Femur (tissue), 1 donor: ENCODE measurements at regions not wholly inside any gene's neighbourhood (a gene's known extent, or its start where the extent isn't known, plus 50 kb on each side); places are given as distances from the start of the nearest gene placed in this dataset.
"Not testable (repeated sequence)": the region's sequence is repeated elsewhere in the genome, so short reads cannot be mapped to it uniquely, and the experiment has no call there.

Experiments used
- DNase-seq: peaks from one replicate; pipeline ENCODE4 v3.0.0-alpha.2; 2017

GRCh38 chr17:11182430-11182829, 58.6 kb upstream of the SHISA6 start:
- DNase-seq = no peak

GRCh38 chr17:11178581-11178980, 62.4 kb upstream of the SHISA6 start:
- no peak for DNase-seq

GRCh38 chr17:11177340-11177739, 63.7 kb upstream of the SHISA6 start:
- no peak for DNase-seq

- no peak for DNase-seq
Observed at GRCh38 chr17:11176549-11176948, 64.5 kb upstream of the SHISA6 start.

- no peak for DNase-seq
Observed at GRCh38 chr17:11170881-11171280, 70.1 kb upstream of the SHISA6 start.

- no peak for DNase-seq
Observed at GRCh38 chr17:11151818-11152425, 89.1 kb upstream of the SHISA6 start.

GRCh38 chr17:11150906-11151511, 90.0 kb upstream of the SHISA6 start:
- DNase-seq = not testable (repeated sequence)

- DNase-seq = peak; percentile 43
Observed at GRCh38 chr17:11144358-11145233, 96.4 kb upstream of the SHISA6 start.

GRCh38 chr17:11142231-11142630, 98.8 kb upstream of the SHISA6 start:
- DNase-seq = no peak

GRCh38 chr17:11140501-11140900, 100.5 kb upstream of the SHISA6 start:
- DNase-seq = no peak

- DNase-seq = peak; percentile 70
Observed at GRCh38 chr17:11140043-11140442, 101.0 kb upstream of the SHISA6 start.

- DNase-seq = no peak
Observed at GRCh38 chr17:11138023-11138422, 103.0 kb upstream of the SHISA6 start.

- no peak for DNase-seq
Observed at GRCh38 chr17:11135819-11136218, 105.2 kb upstream of the SHISA6 start.

GRCh38 chr17:11130367-11130766, 110.6 kb upstream of the SHISA6 start:
- DNase-seq = no peak

GRCh38 chr17:11122908-11123307, 118.1 kb upstream of the SHISA6 start:
- peak; percentile 52 for DNase-seq

GRCh38 chr17:11121341-11121985, 119.5 kb upstream of the SHISA6 start:
- DNase-seq = no peak

GRCh38 chr17:11109106-11109505, 131.9 kb upstream of the SHISA6 start:
- DNase-seq = no peak

GRCh38 chr17:11105141-11105540, 135.9 kb upstream of the SHISA6 start:
- DNase-seq = no peak

- DNase-seq = no peak
Observed at GRCh38 chr17:11097121-11097520, 143.9 kb upstream of the SHISA6 start.

- peak; percentile 39 for DNase-seq
Observed at GRCh38 chr17:11094331-11094730, 146.7 kb upstream of the SHISA6 start.

- DNase-seq = peak; percentile 48
Observed at GRCh38 chr17:11086646-11087340, 154.2 kb upstream of the SHISA6 start.

- no peak for DNase-seq
Observed at GRCh38 chr17:11082559-11082958, 158.5 kb upstream of the SHISA6 start.

- no peak for DNase-seq
Observed at GRCh38 chr17:11081342-11081741, 159.7 kb upstream of the SHISA6 start.
